ENCODE measurements at regions not wholly inside any gene's neighbourhood (a gene's known extent, or its start where the extent isn't known, plus 50 kb on each side); places are given as distances from the start of the nearest gene placed in this dataset.

DNA sequence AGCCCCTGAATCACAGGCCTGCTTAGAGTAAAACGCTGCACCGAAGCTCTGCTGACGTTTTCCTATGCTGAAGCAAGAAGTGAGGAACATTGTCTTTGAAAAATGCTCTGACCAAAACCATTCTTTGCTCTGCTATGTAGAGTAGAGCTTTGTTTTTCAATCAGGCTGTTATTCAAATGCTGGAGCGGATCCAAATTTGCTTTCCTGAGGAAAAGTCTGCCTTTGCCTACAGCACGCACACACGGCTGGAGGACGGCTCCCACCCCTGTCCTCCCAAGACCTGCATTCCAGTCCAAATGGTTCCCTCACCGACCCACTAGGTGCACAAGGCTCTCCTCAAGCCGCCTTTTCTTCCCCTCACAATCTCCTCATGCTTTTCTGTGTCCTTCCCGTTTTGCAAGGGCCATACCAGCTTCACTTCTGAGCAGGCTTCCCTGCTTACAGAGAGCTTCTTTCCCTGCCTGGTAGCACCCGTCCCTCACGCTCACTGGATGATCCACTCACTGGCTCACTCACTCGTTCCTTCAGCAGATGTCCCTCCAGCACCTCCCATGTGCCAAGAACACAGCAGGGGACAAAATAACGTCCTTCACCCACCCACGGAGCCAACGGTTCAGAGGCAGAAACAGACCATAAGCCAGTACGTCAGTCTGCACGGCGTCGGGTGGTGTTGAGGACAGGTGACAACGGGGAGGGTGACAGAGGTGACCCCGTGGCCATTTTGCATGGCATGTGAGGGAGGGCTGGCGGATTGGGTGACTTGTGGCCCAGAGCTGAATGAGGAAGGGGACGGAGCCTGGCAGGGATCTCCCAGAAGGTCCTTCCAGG is 137.9 kb upstream of the NEDD9 start (continued):
- TF ChIP-seq NFIC (IDR thresholded peaks at IDR 0.05; ENCODE audit: low read length) (no peak), SOX13 (IDR thresholded peaks at IDR 0.05) (no peak), SOX13 (CRISPR knock-in tag; conservative IDR thresholded peaks at IDR 0.05 in 1 of 2, IDR thresholded peaks at IDR 0.05 in 1 of 2) (0 out of 4 replicates have a peak, but pooled peaks of 1 of the 2 experiments have one; percentile 10), ZFAT (CRISPR knock-in tag; conservative IDR thresholded peaks at IDR 0.05) (no peak), SP1 (IDR thresholded peaks at IDR 0.05) (no peak), SP1 (CRISPR knock-in tag; IDR thresholded peaks at IDR 0.05) (no peak), PRPF4 (IDR thresholded peaks at IDR 0.05; ENCODE audit: low read depth, low read length, poor library complexity, severe bottlenecking) (no peak), HINFP (CRISPR knock-in tag; IDR thresholded peaks at IDR 0.05; ENCODE audit: low read depth) (no peak), ZNF274 (CRISPR knock-in tag; IDR thresholded peaks at IDR 0.05) (no peak), ZBTB8A (CRISPR knock-in tag; IDR thresholded peaks at IDR 0.05; ENCODE audit: borderline replicate concordance, low read depth) (no peak), ZFP41 (CRISPR knock-in tag; IDR thresholded peaks at IDR 0.05; ENCODE audit: borderline replicate concordance) (no peak), NR1H2 (CRISPR knock-in tag; IDR thresholded peaks at IDR 0.05; ENCODE audit: borderline replicate concordance, low read depth) (no peak), ZBTB38 (CRISPR knock-in tag; IDR thresholded peaks at IDR 0.05) (peak; percentile 92), ZNF33B (CRISPR knock-in tag; IDR thresholded peaks at IDR 0.05) (0 out of 2 replicates have a peak, but pooled peaks have one; percentile 17), HNRNPK (IDR thresholded peaks at IDR 0.05; ENCODE audit: low read depth, low read length, poor library complexity, severe bottlenecking) (no peak), ZNF577 (CRISPR knock-in tag; IDR thresholded peaks at IDR 0.05; ENCODE audit: borderline replicate concordance, low read depth) (no peak), ZNF772 (CRISPR knock-in tag; IDR thresholded peaks at IDR 0.05) (no peak), POLR2AphosphoS2 (IDR thresholded peaks at IDR 0.05; ENCODE audit: low read depth, low read length) (no peak), ZNF782 (CRISPR knock-in tag; IDR thresholded peaks at IDR 0.05; ENCODE audit: borderline replicate concordance) (no peak), ZNF446 (CRISPR knock-in tag; IDR thresholded peaks at IDR 0.05) (0 out of 2 replicates have a peak, but pooled peaks have one; percentile 36), ZNF543 (CRISPR knock-in tag; IDR thresholded peaks at IDR 0.05) (no peak), ZBTB14 (CRISPR knock-in tag; IDR thresholded peaks at IDR 0.05) (no peak), ZNF333 (CRISPR knock-in tag; IDR thresholded peaks at IDR 0.05; ENCODE audit: borderline replicate concordance) (no peak), KAT8 (CRISPR knock-in tag; IDR thresholded peaks at IDR 0.05) (no peak), CHD4 (IDR thresholded peaks at IDR 0.05; ENCODE audit: borderline replicate concordance, low read length) (no peak)
- TF ChIP-seq, protein P1, sequence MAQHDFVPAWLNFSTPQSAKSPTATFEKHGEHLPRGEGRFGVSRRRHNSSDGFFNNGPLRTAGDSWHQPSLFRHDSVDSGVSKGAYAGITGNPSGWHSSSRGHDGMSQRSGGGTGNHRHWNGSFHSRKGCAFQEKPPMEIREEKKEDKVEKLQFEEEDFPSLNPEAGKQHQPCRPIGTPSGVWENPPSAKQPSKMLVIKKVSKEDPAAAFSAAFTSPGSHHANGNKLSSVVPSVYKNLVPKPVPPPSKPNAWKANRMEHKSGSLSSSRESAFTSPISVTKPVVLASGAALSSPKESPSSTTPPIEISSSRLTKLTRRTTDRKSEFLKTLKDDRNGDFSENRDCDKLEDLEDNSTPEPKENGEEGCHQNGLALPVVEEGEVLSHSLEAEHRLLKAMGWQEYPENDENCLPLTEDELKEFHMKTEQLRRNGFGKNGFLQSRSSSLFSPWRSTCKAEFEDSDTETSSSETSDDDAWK (CRISPR knock-in tag; IDR thresholded peaks at IDR 0.05), result no peak

All from HepG2 (cell line).